Osteoblast (primary cell): ENCODE measurements at regions not wholly inside any gene's neighbourhood (a gene's known extent, or its start where the extent isn't known, plus 50 kb on each side); places are given as distances from the start of the nearest gene placed in this dataset.

ENCODE experiments used
- DNase-seq: peaks from one replicate; pipeline ENCODE4 v3.0.0; 2011; ENCODE audit warnings: low spot score, mixed read lengths; ENCODE audit not compliant: insufficient read length; ENCODE audit errors: missing footprints
- H2AFZ ChIP-seq: 2 replicates; pipeline ENCODE4 v1.6.0; 2011; ENCODE audit warnings: mild to moderate bottlenecking, low read length
- H3K27ac ChIP-seq: 2 replicates; pipeline ENCODE4 v1.5.1; 2011; ENCODE audit warnings: mild to moderate bottlenecking, low read depth, low read length, moderate library complexity
- H3K27me3 ChIP-seq: 2 replicates; pipeline ENCODE4 v1.6.0; 2012; ENCODE audit warnings: mild to moderate bottlenecking, control low read depth, inconsistent platforms, low read length, moderate library complexity; ENCODE audit not compliant: insufficient read depth
- H3K36me3 ChIP-seq: 2 replicates; pipeline ENCODE4 v1.5.1; 2011; ENCODE audit warnings: mild to moderate bottlenecking, low read length, control low read depth, moderate library complexity; ENCODE audit not compliant: insufficient read depth
- H3K4me1 ChIP-seq: 2 replicates; pipeline ENCODE4 v1.5.1; 2011; ENCODE audit warnings: mild to moderate bottlenecking, low read length, control low read depth, moderate library complexity; ENCODE audit not compliant: insufficient read depth
- H3K4me2 ChIP-seq: 2 replicates; pipeline ENCODE4 v1.6.0; 2011; ENCODE audit warnings: mild to moderate bottlenecking, low read length; ENCODE audit not compliant: insufficient read depth
- H3K4me3 ChIP-seq: fragments of 200-600 bp; sonication (generic); 3 replicates; pipeline ENCODE4 v1.5.1; 2012; ENCODE audit warnings: mild to moderate bottlenecking, low read length, inconsistent platforms; ENCODE audit not compliant: insufficient read depth
- H3K79me2 ChIP-seq: 2 replicates; pipeline ENCODE4 v1.6.0; 2012; ENCODE audit warnings: mild to moderate bottlenecking, low read length, control low read depth, inconsistent platforms; ENCODE audit not compliant: insufficient read depth
- H3K9me3 ChIP-seq: 2 replicates; pipeline ENCODE4 v1.5.1; 2011; ENCODE audit warnings: low read depth, low read length, control low read depth
- H4K20me1 ChIP-seq: 2 replicates; pipeline ENCODE4 v1.6.0; 2012; ENCODE audit warnings: mild to moderate bottlenecking, low read length, control low read depth; ENCODE audit not compliant: insufficient read depth
- TF ChIP-seq, protein P1 (sequence below): IDR thresholded peaks from 2 replicates; pipeline ENCODE4 v1.5.1; 2011; ENCODE audit warnings: mild to moderate bottlenecking, low read depth, low read length, moderate library complexity; ENCODE audit errors: extremely low read depth

DNA sequence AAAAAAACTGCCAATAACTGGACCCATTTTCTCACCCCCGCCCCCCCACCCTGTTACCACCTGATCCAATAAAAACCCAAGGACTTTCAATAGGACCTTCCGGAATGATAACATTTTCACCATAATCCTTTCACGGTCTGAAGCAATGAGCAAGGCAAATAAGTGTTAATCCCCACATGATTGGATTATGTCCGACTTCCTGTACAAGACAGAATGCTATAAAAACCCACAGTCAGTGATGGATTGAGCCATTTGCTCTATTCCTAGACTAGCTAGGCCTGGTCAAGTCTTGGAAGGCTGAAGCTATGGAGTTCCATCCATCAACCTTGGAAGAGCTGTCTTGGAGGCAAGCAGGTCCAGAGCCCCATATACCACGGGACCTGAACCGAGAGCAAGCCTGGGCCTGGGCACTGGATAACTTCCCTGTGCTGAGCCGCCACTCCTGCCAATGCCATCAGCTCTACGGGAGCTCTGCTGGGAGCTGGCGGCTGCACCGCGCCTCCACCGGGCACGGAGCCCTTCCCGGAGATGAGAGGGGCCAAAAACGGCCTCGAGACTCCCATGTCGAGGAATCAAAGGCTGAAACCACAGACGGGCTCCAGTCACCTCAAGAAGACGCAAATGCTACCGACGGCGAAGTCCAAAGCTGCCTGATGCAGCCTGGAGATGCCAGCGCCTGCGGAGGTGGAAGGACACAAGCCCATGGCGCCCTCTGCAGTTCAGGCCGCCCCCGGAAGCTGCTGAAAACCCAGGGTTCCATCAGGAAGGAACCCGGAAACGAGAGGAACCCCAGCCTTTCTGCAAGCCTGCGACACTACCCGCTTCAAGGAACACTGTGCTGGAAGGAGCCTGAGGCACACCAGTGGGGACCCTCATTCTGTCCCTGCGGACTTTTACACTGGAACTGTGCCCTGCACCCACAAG, 69.2 kb downstream of the ANXA2R start:
- DNase-seq: no peak
- Histone ChIP-seq H3K4me3 (no peak overlapping the region), H3K27me3 (no peaks in the 10 kb centered on the region), H3K27ac (no peak overlapping the region), H4K20me1 (no peaks in the 10 kb centered on the region), H3K4me1 (no peaks in the 10 kb centered on the region), H3K4me2 (no peak overlapping the region), H2AFZ (no peak overlapping the region), H3K9me3 (no peaks in the 10 kb centered on the region), H3K36me3 (no peaks in the 10 kb centered on the region), H3K79me2 (no peaks in the 10 kb centered on the region)
- TF ChIP-seq, protein P1, sequence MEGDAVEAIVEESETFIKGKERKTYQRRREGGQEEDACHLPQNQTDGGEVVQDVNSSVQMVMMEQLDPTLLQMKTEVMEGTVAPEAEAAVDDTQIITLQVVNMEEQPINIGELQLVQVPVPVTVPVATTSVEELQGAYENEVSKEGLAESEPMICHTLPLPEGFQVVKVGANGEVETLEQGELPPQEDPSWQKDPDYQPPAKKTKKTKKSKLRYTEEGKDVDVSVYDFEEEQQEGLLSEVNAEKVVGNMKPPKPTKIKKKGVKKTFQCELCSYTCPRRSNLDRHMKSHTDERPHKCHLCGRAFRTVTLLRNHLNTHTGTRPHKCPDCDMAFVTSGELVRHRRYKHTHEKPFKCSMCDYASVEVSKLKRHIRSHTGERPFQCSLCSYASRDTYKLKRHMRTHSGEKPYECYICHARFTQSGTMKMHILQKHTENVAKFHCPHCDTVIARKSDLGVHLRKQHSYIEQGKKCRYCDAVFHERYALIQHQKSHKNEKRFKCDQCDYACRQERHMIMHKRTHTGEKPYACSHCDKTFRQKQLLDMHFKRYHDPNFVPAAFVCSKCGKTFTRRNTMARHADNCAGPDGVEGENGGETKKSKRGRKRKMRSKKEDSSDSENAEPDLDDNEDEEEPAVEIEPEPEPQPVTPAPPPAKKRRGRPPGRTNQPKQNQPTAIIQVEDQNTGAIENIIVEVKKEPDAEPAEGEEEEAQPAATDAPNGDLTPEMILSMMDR: peak; percentile 18

DNA sequence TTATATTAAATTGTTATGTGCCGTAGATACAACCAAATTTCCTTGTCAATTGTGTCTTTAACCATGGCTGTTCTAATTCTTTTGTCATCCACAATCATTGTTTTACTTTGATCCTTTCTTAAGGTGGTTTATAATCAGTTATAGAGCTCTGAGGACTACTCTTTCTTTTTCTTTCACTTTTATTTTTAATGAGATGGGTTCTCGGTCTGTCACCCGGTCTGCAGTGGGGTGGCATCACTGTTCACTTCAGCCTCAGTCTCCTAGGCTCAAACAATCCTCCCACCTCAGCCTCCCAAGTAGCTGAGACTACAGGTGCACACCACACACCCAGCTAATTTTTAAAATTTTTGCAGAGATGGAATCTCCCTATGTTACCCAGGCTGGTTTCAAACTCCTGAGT, 74.2 kb downstream of the ANXA2R start:
- no peak for DNase-seq

DNA sequence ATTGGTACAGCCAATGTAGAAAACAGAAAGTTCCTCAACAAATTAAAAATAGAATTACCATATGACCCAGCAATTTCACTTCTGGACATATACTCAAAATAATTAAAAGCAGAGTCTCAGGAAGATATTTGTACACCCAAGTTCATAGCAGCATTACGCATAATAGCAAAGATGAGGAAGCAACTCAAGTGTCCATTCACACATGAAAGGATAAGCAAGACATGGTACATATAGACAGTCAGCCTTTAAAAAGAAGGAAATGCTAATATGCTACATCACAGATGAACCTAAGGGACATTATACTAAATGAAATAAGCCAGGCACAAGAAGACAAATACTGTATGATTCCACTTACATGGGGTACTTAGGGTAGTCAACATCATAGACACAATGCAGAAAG, 76.7 kb downstream of the ANXA2R start:
- Histone ChIP-seq H3K4me2 (no peak overlapping the region), H3K27ac (no peak overlapping the region), H3K36me3 (no peaks in the 10 kb centered on the region), H3K9me3 (no peaks in the 10 kb centered on the region), H3K4me1 (no peaks in the 10 kb centered on the region), H4K20me1 (no peaks in the 10 kb centered on the region), H3K4me3 (no peak overlapping the region), H3K27me3 (no peaks in the 10 kb centered on the region), H3K79me2 (no peaks in the 10 kb centered on the region), H2AFZ (no peak overlapping the region)
- no peak for DNase-seq
- TF ChIP-seq, protein P1: no peak

More for the DNA sequence above, 74.2 kb downstream of the ANXA2R start:
- no peaks in the 10 kb centered on the region for H3K4me1 ChIP-seq
- H3K27ac ChIP-seq: no peak overlapping the region
- H3K4me2 ChIP-seq: no peak overlapping the region
- no peaks in the 10 kb centered on the region for H3K36me3 ChIP-seq
- H3K4me3 ChIP-seq: no peak overlapping the region
- no peaks in the 10 kb centered on the region for H3K79me2 ChIP-seq
- H4K20me1 ChIP-seq: no peaks in the 10 kb centered on the region
- H3K27me3 ChIP-seq: no peaks in the 10 kb centered on the region
- no peaks in the 10 kb centered on the region for H3K9me3 ChIP-seq
- TF ChIP-seq, protein P1: no peak
- no peak overlapping the region for H2AFZ ChIP-seq

DNA sequence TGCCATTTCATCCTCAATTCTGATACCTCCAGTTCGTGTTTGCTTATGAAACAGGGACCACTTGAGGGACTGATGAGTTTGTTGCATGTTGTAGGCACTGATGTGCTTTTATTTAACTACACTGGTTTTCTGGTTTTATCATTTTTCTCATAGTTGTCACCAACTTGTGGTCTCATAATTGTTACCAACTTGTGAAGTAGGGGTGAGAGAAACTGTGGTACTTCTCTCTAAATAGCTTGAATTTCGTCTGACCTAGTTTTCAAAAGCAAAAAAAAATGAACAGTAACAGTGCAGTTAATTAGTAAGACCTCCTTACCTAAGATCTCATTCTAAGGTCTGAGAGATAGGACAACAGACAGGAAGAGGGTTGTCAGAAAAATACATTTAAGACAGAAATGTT, 78.0 kb downstream of the ANXA2R start:
- no peaks in the 10 kb centered on the region for H3K79me2 ChIP-seq
- H3K4me1 ChIP-seq: no peaks in the 10 kb centered on the region
- no peaks in the 10 kb centered on the region for H3K27me3 ChIP-seq
- no peak overlapping the region for H3K27ac ChIP-seq
- no peaks in the 10 kb centered on the region for H3K9me3 ChIP-seq
- H4K20me1 ChIP-seq: no peaks in the 10 kb centered on the region
- TF ChIP-seq, protein P1: no peak
- H3K4me3 ChIP-seq: no peak overlapping the region
- H3K4me2 ChIP-seq: no peak overlapping the region
- DNase-seq: no peak
- H3K36me3 ChIP-seq: no peaks in the 10 kb centered on the region
- no peak overlapping the region for H2AFZ ChIP-seq
